Gastroesophageal sphincter (tissue), 3 donors: ENCODE measurements at regions not wholly inside any gene's neighbourhood (a gene's known extent, or its start where the extent isn't known, plus 50 kb on each side); places are given as distances from the start of the nearest gene placed in this dataset.

ENCODE experiments used
- CTCF ChIP-seq, 4 experiments: fragments of 200-600 bp in 2 of 4; fragments of 450-650 bp in 2 of 4; sonication (generic) in 1 of 4; IDR thresholded peaks; one replicate each; pipeline ENCODE4 v1.5.1; 2017 to 2019; ENCODE audit warnings: antibody characterized with exemption in 4 of 4, mild to moderate bottlenecking in 2 of 4, moderate library complexity in 2 of 4
- EP300 ChIP-seq: sonication (generic); formaldehyde crosslinking; IDR thresholded peaks from one replicate; pipeline ENCODE4 v1.6.1; 2017; ENCODE audit warnings: antibody characterized with exemption, mild to moderate bottlenecking
- POLR2AphosphoS5 ChIP-seq: sonication (generic); formaldehyde crosslinking; IDR thresholded peaks from one replicate; pipeline ENCODE4 v1.6.1; 2017; ENCODE audit warnings: antibody characterized with exemption

- TF ChIP-seq CTCF (IDR thresholded peaks at IDR 0.05), result no peak
- no peak for TF ChIP-seq POLR2AphosphoS5
- no peak for TF ChIP-seq EP300
Measured at GRCh38 chr7:130886438-130887135, 152.6 kb upstream of the KLF14 start.
